GM12865 (cell line): ENCODE measurements at regions not wholly inside any gene's neighbourhood (a gene's known extent, or its start where the extent isn't known, plus 50 kb on each side); places are given as distances from the start of the nearest gene placed in this dataset.
A peak's percentile ranks its signal among the peaks of the same experiment; 100 is the strongest.

Experiments
- DNase-seq: peaks from one replicate; pipeline ENCODE4 v3.0.0; 2010; ENCODE audit warnings: low read depth
- H3K4me3 ChIP-seq: 2 replicates; pipeline ENCODE4 v1.5.1; 2011; ENCODE audit warnings: mild to moderate bottlenecking, low read depth, low read length, control low read depth
- TF ChIP-seq, protein P1 (sequence below): IDR thresholded peaks from 2 replicates; pipeline ENCODE4 v1.5.1; 2011; ENCODE audit warnings: low read length, control low read depth, low read depth, inconsistent platforms; ENCODE audit not compliant: insufficient read depth; ENCODE audit errors: missing control alignments

DNA sequence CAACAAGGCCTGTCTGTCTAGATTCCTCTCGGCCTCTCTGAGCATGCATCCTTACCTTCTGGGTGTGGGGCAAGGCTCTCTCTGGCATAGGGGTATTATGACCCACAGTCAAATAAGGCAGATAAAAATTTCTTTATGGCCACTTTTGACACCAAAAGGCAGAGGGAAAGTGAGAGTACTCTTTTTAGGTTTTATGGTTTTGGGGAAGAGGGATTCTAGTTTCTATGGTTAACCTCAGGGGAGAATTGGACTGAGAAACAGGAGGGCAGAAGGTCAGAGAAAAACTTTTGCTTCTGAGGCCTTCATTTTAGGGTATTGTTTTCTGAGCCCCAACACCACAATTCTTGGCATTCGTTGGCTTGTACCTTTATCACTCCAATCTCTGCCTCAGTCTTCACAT lies 70.0 kb upstream of the CCDC54 start:
- no peak overlapping the region for H3K4me3 ChIP-seq
- DNase-seq, result peak; percentile 4
- TF ChIP-seq, protein P1, sequence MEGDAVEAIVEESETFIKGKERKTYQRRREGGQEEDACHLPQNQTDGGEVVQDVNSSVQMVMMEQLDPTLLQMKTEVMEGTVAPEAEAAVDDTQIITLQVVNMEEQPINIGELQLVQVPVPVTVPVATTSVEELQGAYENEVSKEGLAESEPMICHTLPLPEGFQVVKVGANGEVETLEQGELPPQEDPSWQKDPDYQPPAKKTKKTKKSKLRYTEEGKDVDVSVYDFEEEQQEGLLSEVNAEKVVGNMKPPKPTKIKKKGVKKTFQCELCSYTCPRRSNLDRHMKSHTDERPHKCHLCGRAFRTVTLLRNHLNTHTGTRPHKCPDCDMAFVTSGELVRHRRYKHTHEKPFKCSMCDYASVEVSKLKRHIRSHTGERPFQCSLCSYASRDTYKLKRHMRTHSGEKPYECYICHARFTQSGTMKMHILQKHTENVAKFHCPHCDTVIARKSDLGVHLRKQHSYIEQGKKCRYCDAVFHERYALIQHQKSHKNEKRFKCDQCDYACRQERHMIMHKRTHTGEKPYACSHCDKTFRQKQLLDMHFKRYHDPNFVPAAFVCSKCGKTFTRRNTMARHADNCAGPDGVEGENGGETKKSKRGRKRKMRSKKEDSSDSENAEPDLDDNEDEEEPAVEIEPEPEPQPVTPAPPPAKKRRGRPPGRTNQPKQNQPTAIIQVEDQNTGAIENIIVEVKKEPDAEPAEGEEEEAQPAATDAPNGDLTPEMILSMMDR, result no peak

DNA sequence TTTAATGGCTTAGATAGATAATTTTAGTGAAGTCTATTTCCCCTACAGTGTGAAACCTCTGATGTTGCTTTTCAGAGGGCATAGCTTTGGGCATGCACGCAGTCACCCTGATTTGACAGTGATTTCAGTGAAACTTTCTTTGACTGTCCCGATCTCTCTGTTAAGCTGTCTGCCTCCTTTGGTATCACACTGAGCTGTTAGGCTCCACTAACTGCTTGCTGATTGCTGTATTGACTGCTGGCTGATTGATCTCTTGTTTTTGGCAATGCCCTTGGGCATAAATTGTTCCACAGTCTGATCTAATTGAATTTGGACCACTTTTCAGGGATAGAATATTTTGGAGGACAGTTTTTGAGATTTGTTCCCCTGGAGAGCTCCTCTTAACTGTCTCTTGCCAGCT lies 68.5 kb upstream of the CCDC54 start:
- no peak overlapping the region for H3K4me3 ChIP-seq
- TF ChIP-seq, protein P1, result no peak
- no peak for DNase-seq

DNA sequence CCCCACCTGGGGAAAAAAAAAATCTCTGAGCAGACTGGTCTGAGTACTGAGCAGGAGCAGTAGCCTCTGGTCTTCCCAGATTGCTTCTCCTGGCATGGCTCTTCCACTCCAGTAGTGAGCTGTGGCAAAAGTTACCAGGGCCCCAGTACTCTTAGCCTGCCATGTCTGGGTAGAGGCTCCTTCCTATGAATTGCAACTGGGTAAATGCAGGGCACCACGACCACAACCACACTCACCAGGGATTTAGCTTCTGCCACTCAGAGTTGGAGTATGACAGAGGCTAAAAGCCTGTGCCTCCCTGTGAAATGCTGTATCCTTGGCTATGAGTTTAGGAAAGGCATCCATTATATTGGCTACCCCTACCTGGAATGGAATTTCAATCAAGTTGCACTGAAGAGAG lies 67.9 kb upstream of the CCDC54 start:
- DNase-seq, result no peak
- H3K4me3 ChIP-seq, result no peak overlapping the region
- TF ChIP-seq, protein P1, result no peak

DNA sequence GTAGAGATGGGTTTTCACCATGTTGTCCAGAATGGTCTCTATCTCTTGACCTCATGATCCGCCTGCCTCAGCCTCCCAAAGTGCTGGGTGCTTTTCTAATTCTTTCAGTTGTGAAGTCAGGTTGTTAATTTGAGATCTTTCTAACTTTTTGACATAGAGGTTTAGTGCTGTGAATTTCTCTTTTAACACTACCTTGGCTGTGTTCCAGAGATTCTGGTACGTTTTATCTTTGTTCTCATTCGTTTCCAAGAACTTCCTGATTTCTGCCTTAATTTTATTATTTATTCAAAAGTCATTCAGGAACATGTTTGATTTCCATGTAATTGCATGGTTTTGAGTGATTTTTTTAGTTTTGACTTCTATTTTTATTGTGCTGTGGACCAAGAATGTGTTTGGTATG lies 63.5 kb upstream of the CCDC54 start:
- DNase-seq, result no peak
- TF ChIP-seq, protein P1, result no peak
- H3K4me3 ChIP-seq, result no peak overlapping the region

DNA sequence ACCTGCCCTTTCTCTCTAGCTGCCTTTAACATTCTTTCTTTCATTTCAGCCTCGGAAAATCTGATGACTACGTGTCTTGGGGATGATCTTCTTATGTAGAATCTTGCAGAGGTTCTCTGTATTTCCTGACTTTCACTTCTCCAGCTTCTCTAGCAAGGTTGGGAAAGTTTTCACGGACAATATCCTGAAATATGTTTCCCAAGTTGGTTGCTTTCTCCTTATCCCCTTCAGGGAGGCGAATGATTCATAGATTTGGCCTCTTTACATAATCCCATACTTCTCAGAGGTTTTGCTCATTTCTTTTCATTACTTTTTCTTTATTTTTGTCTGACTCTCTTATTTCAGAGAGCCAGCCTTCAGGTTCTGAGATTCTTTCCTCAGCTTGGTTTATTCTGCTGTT lies 62.1 kb upstream of the CCDC54 start:
- TF ChIP-seq, protein P1, result no peak
- no peak for DNase-seq
- no peak overlapping the region for H3K4me3 ChIP-seq

DNA sequence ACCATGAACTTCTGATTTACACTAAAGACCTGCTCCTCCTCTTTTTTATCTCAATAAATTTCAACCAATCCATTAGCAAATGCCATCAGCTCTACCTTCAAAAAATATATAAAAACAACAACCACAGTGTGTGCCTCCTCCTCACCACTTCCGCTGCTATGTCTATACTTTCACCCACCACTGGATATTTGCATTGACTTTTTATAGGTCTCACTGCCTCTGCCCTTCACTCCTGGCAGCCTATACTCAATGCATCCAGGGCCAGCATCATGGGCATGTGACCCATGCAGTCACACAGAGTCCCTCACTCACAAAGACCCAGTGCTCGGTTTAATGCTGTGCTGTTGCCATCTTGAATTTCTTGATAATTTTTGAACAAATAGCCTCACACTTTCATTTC lies 53.5 kb upstream of the CCDC54 start:
- TF ChIP-seq, protein P1, result no peak
- no peak overlapping the region for H3K4me3 ChIP-seq
- DNase-seq, result peak; percentile 3

DNA sequence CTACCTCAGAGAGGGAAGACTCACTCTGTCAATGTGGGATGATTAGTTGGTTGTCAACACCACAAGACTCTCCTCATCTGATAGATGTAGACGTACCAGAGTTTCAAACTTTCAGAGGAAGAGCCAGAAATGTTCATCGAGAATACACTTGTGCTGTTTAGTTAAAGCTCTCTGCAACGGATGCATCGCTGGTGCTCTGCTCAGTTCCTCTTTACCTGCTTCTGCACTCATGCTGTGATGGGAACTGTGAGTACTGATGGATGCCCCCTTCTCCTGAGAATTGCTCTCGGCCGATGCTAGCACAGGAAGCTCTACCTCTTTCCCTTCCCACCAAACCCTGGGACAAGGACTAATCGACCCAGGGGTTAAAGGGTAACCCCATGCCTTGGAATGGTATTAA lies 51.8 kb upstream of the CCDC54 start:
- H3K4me3 ChIP-seq, result no peak overlapping the region
- TF ChIP-seq, protein P1, result no peak
- no peak for DNase-seq
